H1 (cell line): ENCODE measurements at regions not wholly inside any gene's neighbourhood (a gene's known extent, or its start where the extent isn't known, plus 50 kb on each side); places are given as distances from the start of the nearest gene placed in this dataset.

Experiments
- CTCF ChIA-PET: fragments of 300-600 bp; sonication (Branson Sonifier 250); formaldehyde crosslinking; loops from one replicate; lab custom pipeline; 2021; ENCODE audit not compliant: partially characterized antibody; lab: Charles Lee
- POLR2A ChIA-PET: fragments of 300-600 bp; sonication (Branson Sonifier 250); formaldehyde crosslinking; loops from one replicate; lab custom pipeline; 2021; ENCODE audit warnings: inconsistent platforms; ENCODE audit not compliant: partially characterized antibody; lab: Charles Lee
- DNase-seq, 2 experiments: peaks; one replicate each; pipeline versions ENCODE4 v3.0.0 to v3.0.0-alpha.2; 2010 to 2022; ENCODE audit warnings: low spot score in 2 of 2, low read depth in 1 of 2, mixed read lengths in 1 of 2
- FAIRE-seq: peaks from 2 replicates; lab custom pipeline; 2011; peaks lifted over from hg19 to GRCh38; lab: Jason Lieb, UNC
- H2AFZ ChIP-seq: 2 replicates; pipeline ENCODE4 v1.8.1; 2012; ENCODE audit warnings: low read length, inconsistent platforms
- H2AK5ac ChIP-seq: 2 replicates; pipeline ENCODE4 v1.6.1; 2013; ENCODE audit warnings: low read depth, low read length
- H2BK120ac ChIP-seq: replicated peaks from 2 replicates; pipeline ENCODE3; 2013; ENCODE audit warnings: low read depth, low read length, inconsistent platforms
- H2BK12ac ChIP-seq: 2 replicates; pipeline ENCODE4 v1.6.1; 2013; ENCODE audit warnings: low read depth, low read length
- H2BK15ac ChIP-seq: 2 replicates; pipeline ENCODE4 v1.6.1; 2013; ENCODE audit warnings: low read length
- H2BK20ac ChIP-seq: 2 replicates; pipeline ENCODE4 v1.6.1; 2013; ENCODE audit warnings: low read length
- H2BK5ac ChIP-seq: 2 replicates; pipeline ENCODE4 v1.6.1; 2013; ENCODE audit warnings: low read depth, low read length
- H3K14ac ChIP-seq: 2 replicates; pipeline ENCODE4 v1.6.1; 2013; ENCODE audit warnings: inconsistent platforms; ENCODE audit not compliant: insufficient read length
- H3K18ac ChIP-seq: 2 replicates; pipeline ENCODE4 v1.6.1; 2013; ENCODE audit warnings: low read length; ENCODE audit errors: extremely low read depth
- H3K23ac ChIP-seq: 2 replicates; pipeline ENCODE4 v1.6.1; 2013; ENCODE audit warnings: inconsistent platforms; ENCODE audit not compliant: insufficient read length
- H3K23me2 ChIP-seq: 2 replicates; pipeline ENCODE4 v1.6.1; 2013; ENCODE audit warnings: low read depth, low read length
- H3K27ac ChIP-seq: 2 replicates; pipeline ENCODE4 v1.6.1; 2011; ENCODE audit warnings: low read depth, low read length, inconsistent platforms
- H3K27me3 ChIP-seq, 4 experiments: replicated peaks in 1 of 4; 1 replicate in 1 of 4; 2 replicates in 3 of 4; pipeline versions ENCODE4 v1.6.1 to v1.8.1; 2011 to 2013; ENCODE audit warnings: low read length in 3 of 4, mild to moderate bottlenecking in 3 of 4, inconsistent platforms in 2 of 4, mixed read lengths in 2 of 4, moderate library complexity in 1 of 4; ENCODE audit not compliant: control insufficient read depth in 3 of 4, insufficient read depth in 3 of 4; ENCODE audit errors: extremely low read depth in 1 of 4
- H3K36me3 ChIP-seq, 4 experiments: 2 replicates each; pipeline versions ENCODE4 v1.6.1 to v1.8.1; 2011 to 2013; ENCODE audit warnings: mild to moderate bottlenecking in 4 of 4, low read length in 3 of 4, moderate library complexity in 2 of 4, control low read depth in 1 of 4, inconsistent platforms in 1 of 4; ENCODE audit not compliant: insufficient read depth in 4 of 4, control insufficient read depth in 2 of 4
- H3K4ac ChIP-seq: replicated peaks from 2 replicates; pipeline ENCODE3; 2013; ENCODE audit warnings: low read length, low read depth, mixed read lengths, inconsistent platforms; ENCODE audit not compliant: insufficient read length
- H3K4me1 ChIP-seq, 4 experiments: replicated peaks in 1 of 4; 1 replicate in 1 of 4; 2 replicates in 3 of 4; pipeline versions ENCODE4 v1.6.1 to v1.8.1; 2011 to 2013; ENCODE audit warnings: low read length in 3 of 4, inconsistent platforms in 2 of 4, mixed read lengths in 1 of 4; ENCODE audit not compliant: insufficient read depth in 4 of 4, control insufficient read depth in 3 of 4
- H3K4me2 ChIP-seq, 2 experiments: 2 replicates each; pipeline versions ENCODE4 v1.6.1 to v1.8.1; 2011 to 2013; ENCODE audit warnings: low read depth in 2 of 2, low read length in 2 of 2, control low read depth in 1 of 2, inconsistent platforms in 1 of 2, mild to moderate bottlenecking in 1 of 2; ENCODE audit not compliant: insufficient read depth in 1 of 2
- H3K4me3 ChIP-seq, 4 experiments: fragments of 200-600, 300-600 bp in 1 of 4; sonication (generic), shearing (Covaris generic), sonication (Bioruptor Twin) in 1 of 4; 2 replicates each; pipeline versions ENCODE4 v1.5.1 to v1.8.1; 2011 to 2016; ENCODE audit warnings: low read length in 4 of 4, low read depth in 3 of 4, control low read depth in 2 of 4, inconsistent platforms in 2 of 4, mild to moderate bottlenecking in 2 of 4, mixed read lengths in 1 of 4, moderate library complexity in 1 of 4; ENCODE audit not compliant: insufficient read depth in 2 of 4; ENCODE audit errors: extremely low read depth in 1 of 4
- H3K56ac ChIP-seq: replicated peaks from 2 replicates; pipeline ENCODE3; 2013; ENCODE audit warnings: low read depth, mild to moderate bottlenecking, mixed read lengths, low read length, inconsistent platforms; ENCODE audit not compliant: insufficient read length
- H3K79me1 ChIP-seq: 2 replicates; pipeline ENCODE4 v1.6.1; 2013; ENCODE audit warnings: low read depth, low read length, control low read depth
- H3K79me2 ChIP-seq, 2 experiments: 2 replicates each; pipeline versions ENCODE4 v1.6.1 to v1.8.1; 2012 to 2013; ENCODE audit warnings: low read length in 2 of 2, mild to moderate bottlenecking in 2 of 2, inconsistent platforms in 1 of 2; ENCODE audit not compliant: insufficient read depth in 2 of 2, control insufficient read depth in 1 of 2
- H3K9ac ChIP-seq, 4 experiments: replicated peaks in 1 of 4; 1 replicate in 1 of 4; 2 replicates in 3 of 4; pipeline versions ENCODE4 v1.6.1 to v1.8.1; 2011 to 2013; ENCODE audit warnings: low read depth in 3 of 4, low read length in 3 of 4, control low read depth in 2 of 4, mild to moderate bottlenecking in 2 of 4, moderate library complexity in 2 of 4, inconsistent platforms in 1 of 4; ENCODE audit errors: extremely low read depth in 1 of 4
- H3K9me3 ChIP-seq, 2 experiments: 2 replicates each; pipeline versions ENCODE4 v1.6.1 to v1.8.1; 2012 to 2013; ENCODE audit warnings: mild to moderate bottlenecking in 2 of 2, moderate library complexity in 2 of 2, control low read depth in 1 of 2, inconsistent platforms in 1 of 2, low read depth in 1 of 2, low read length in 1 of 2, mixed read lengths in 1 of 2; ENCODE audit not compliant: insufficient read depth in 2 of 2
- H4K20me1 ChIP-seq, 2 experiments: replicated peaks in 1 of 2; 2 replicates each; pipeline versions ENCODE3 to v1.8.1; 2011 to 2013; ENCODE audit warnings: inconsistent platforms in 2 of 2, low read length in 2 of 2, mild to moderate bottlenecking in 1 of 2; ENCODE audit not compliant: insufficient read depth in 2 of 2, control insufficient read depth in 1 of 2
- H4K5ac ChIP-seq: 2 replicates; pipeline ENCODE4 v1.6.1; 2013; ENCODE audit warnings: low read length, low read depth, mixed read lengths, inconsistent platforms; ENCODE audit not compliant: insufficient read length
- H4K8ac ChIP-seq: 2 replicates; pipeline ENCODE4 v1.8.0; 2013; ENCODE audit warnings: mild to moderate bottlenecking, moderate library complexity, low read length, inconsistent platforms; ENCODE audit not compliant: insufficient read depth; ENCODE audit errors: extremely low read depth
- H4K91ac ChIP-seq: replicated peaks from 2 replicates; pipeline ENCODE3; 2013; ENCODE audit warnings: low read length, mixed read lengths, inconsistent platforms; ENCODE audit not compliant: insufficient read length
- MAX ChIP-seq: IDR thresholded peaks from 2 replicates; pipeline ENCODE4 v1.6.1; 2012; ENCODE audit warnings: inconsistent platforms
- SAP30 ChIP-seq: fragments of 300-600 bp; sonication (generic); IDR thresholded peaks from 2 replicates; pipeline ENCODE4 v1.7.1; 2012; ENCODE audit warnings: low read length, moderate library complexity, mild to moderate bottlenecking, inconsistent platforms; ENCODE audit not compliant: insufficient read depth, insufficient replicate concordance
- SP2 ChIP-seq: IDR thresholded peaks from 2 replicates; pipeline ENCODE4 v1.6.1; 2012; ENCODE audit warnings: mild to moderate bottlenecking, low read length, inconsistent platforms
- WGBS, 2 experiments: shearing (Covaris generic) in 1 of 2; methylation state at CpG; one replicate each; pipeline versions ENCODE4 v1.1.6 to v1.1.7; 2013 to 2015; ENCODE audit warnings: low lambda C conversion rate in 2 of 2, mixed read lengths in 2 of 2, inconsistent platforms in 1 of 2, low coverage in 1 of 2, missing lambda C conversion rate in 1 of 2; ENCODE audit not compliant: insufficient replicate concordance in 2 of 2, insufficient coverage in 1 of 2, insufficient read length in 1 of 2; ENCODE audit errors: extremely low coverage in 1 of 2, missing lambda C conversion rate in 1 of 2; 5-methylcytosine and 5-hydroxymethylcytosine counted together

GRCh38 chr22:48685767-48686166 lies 1141.9 kb downstream of the BRD1 start:
- no peak for FAIRE-seq
- Histone ChIP-seq H3K79me1 (no peaks in the 10 kb centered on the region), H3K9me3 (no peaks in the 10 kb centered on the region), H2BK5ac (no peak overlapping the region), H3K23me2 (peaks cover 9% of the 10 kb centered on the region; the same call in 1 of the 2 replicates), H2BK120ac (no peak overlapping the region), H2BK12ac (no peak overlapping the region), H3K27me3 (no peaks in the 10 kb centered on the region), H3K23ac (no peak overlapping the region), H3K4me1 (peaks cover 0 to 4% (median 2%) of the 10 kb centered on the region in 4 experiments; a peak in 3 of 7 replicates), H3K9ac (no peak overlapping the region), H3K56ac (no peak overlapping the region), H3K14ac (no peak overlapping the region), H3K4me2 (no peak overlapping the region), H3K4ac (no peak overlapping the region)
- POLR2A ChIA-PET: no interaction called here
- no peak for TF ChIP-seq SP2
- TF ChIP-seq SAP30: no peak
- no peak for TF ChIP-seq MAX
- TF ChIP-seq, all 59 proteins: peak for 0
- H3K4me3 ChIP-seq: no peak overlapping the region
- H2BK15ac ChIP-seq: no peak overlapping the region
- CTCF ChIA-PET: no interaction called here
- H4K5ac ChIP-seq: no peak overlapping the region
- WGBS, 2 experiments: 90% methylated on average over 17 of the region's 17 CpGs; no CpG with 5 or more reads in 1 of the 2 experiments
- no peak overlapping the region for H3K18ac ChIP-seq
- H2AFZ ChIP-seq: no peak overlapping the region
- H4K91ac ChIP-seq: no peak overlapping the region
- H2BK20ac ChIP-seq: no peak overlapping the region
- H3K36me3 ChIP-seq: no peaks in the 10 kb centered on the region
- peak overlapping the region; percentile 20; the same call in 1 of the 2 replicates for H4K8ac ChIP-seq
- H4K20me1 ChIP-seq: peaks cover 0 to 7% of the 10 kb centered on the region in 2 experiments
- peaks cover 0 to 2% of the 10 kb centered on the region in 2 experiments; a peak in 1 of 4 replicates for H3K79me2 ChIP-seq
- H2AK5ac ChIP-seq: no peak overlapping the region
- DNase-seq: no peak
- no peak overlapping the region for H3K27ac ChIP-seq
